Stimulated activated CD8-positive, alpha-beta memory T cell treated with anti-CD3 and anti-CD28 coated beads, Interleukin-7, amount 100 ng/mL, for 48 hours (primary cell): ENCODE measurements at regions not wholly inside any gene's neighbourhood (a gene's known extent, or its start where the extent isn't known, plus 50 kb on each side); places are given as distances from the start of the nearest gene placed in this dataset.

ENCODE experiments used
- DNase-seq, 2 donors: peaks; one replicate each; pipeline ENCODE4 v3.0.0-alpha.2; 2020; ENCODE audit warnings: low read depth in 1 of 2; ENCODE audit errors: extremely low read depth in 1 of 2

DNA sequence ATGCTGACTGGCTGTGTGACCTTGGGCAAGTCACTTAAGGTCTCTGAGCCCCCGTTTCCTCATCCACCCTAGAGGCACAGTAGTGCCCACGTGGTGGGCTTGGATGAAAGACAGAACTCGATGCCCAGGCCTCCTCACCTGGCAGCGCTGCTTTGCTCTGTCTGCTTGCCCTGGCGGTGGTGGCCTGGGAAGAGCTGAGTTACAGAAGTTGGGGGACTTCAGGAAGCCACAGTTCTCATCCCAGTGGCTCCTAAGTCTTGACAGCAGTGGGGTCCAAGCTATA, 171.5 kb upstream of the IER5L start:
- DNase-seq = no peak

DNA sequence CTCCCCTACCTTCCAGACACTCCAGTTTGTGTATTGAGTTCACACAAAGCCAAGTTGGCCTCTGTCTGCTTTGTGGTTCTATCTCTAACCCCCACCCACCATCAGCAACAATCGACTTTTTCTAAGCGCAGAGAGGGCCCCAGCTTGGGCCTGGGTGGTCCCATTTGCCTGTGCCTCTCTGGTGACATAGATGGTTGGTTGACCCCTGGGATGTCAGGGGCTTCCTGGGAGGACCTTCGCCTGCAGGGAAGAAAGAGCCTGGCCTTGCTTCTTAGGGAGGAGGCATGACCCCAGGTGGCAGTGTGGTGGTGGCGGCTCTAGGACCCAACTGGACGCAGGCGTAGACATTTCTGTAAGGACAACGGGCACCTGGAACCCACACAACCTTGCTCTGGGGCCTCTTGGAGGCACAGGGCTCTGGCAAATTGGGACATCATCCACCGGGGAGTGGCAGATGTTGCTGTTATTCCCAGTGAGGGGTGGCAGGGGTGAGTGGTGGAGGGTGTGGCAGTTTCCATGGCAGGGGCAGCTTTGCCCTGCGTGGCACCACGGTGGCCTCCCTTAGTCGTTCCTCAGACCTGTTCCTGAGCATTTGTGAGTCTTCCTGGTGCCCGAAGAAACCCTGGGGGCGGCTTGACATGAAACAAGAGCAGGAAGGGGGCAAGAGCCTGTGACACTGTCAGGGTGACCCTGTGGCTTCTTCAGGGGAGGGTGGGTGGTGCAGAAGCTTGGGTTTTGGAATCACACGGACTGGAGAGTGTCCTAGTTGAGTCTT, 171.0 kb upstream of the IER5L start:
- DNase-seq = no peak

DNA sequence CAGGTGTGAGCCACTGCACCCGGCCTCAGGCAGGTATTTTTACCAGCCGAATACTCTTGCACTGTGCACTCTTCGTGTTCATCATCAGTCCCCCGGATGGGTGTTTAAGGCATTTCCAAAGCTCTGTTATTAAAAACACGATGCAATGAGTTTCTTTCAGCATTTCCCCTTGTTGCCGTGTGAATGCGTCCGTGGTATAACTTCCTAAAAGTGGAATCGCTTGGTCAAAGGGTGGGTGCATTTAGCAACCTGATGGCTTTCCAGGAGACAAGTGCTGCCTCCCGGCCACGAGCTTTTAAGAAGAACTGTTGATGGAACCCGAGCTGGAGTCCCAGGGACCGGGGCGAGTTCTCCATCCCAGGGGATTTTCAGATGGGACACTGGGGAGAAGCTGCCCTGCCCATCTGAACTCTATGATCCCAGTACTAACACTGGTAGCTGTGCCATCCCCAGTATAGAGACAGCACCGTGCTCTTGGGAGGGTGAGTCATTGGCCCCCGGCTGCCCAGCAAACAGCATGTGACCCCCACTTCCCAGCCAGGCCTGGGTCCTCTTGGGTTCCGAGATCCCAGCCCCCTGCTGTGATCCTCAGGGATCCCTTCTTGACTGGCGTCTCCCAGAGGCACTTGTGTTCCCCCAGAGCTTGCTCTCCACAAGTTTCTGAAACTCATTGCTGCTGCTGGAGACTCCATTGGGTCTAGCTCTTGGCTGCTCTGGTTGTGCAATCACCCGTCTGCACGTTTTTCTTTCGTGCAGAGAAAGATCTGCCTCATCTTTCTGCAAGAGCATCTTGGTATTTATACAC, 169.5 kb upstream of the IER5L start:
- DNase-seq = no peak

DNA sequence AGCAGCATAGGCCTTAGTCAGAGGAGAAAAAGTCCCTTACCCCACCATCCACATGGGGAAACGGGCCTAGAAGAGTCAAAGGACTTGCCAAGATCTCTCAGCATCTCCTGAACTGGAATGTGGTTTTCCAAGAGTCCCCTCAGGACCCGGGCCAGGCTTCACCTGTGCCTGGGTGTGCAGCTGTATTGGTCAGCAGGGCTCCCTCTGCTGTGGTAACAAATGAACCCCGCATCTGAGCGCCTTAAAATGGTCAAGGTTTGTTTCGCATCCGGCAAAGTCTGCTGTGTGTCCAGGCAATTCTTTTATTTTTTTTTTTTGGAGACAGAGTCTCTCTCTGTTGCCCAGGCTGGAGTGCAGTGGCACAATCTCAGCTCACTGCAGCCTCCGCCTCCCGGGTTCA, 168.0 kb upstream of the IER5L start:
- no peak for DNase-seq

DNA sequence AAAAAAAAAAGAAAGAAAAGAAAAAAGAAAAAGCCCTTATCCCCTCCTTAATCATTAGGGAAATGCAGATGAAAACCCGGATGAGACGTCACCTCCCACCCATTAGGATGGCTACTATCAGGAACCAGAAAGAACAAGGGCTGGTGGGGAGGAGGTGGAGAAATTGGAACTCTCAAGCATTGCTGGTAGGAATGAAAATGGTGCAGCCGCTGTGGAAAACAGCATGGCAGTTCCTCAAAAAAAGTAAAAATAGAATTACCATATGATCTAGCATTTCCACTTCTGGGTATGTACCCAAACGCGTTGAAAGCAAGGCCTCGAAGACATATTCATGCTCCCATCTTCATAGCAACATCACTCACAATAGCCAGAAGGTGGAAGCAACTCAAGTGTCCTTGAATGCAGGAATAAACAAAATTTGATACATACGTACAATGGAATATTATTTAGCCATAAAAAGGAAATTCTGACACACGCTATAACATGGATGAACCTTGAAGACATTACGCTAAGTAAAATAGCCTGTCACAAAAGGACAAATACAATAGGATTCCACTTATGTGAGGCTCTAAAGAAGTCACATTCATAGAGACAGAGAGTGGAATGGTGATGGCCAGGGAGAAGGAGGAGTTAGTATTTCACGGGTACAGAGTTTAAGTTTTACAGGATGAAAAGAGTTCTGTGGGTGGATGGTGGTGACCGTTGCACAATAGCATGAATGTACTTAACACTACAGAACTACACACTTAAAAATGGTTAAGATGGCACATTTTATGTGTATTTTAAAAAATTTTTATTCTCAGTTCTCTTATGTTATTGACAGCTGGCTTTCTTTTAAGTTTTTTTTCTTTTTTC, 166.8 kb upstream of the IER5L start:
- DNase-seq = no peak

DNA sequence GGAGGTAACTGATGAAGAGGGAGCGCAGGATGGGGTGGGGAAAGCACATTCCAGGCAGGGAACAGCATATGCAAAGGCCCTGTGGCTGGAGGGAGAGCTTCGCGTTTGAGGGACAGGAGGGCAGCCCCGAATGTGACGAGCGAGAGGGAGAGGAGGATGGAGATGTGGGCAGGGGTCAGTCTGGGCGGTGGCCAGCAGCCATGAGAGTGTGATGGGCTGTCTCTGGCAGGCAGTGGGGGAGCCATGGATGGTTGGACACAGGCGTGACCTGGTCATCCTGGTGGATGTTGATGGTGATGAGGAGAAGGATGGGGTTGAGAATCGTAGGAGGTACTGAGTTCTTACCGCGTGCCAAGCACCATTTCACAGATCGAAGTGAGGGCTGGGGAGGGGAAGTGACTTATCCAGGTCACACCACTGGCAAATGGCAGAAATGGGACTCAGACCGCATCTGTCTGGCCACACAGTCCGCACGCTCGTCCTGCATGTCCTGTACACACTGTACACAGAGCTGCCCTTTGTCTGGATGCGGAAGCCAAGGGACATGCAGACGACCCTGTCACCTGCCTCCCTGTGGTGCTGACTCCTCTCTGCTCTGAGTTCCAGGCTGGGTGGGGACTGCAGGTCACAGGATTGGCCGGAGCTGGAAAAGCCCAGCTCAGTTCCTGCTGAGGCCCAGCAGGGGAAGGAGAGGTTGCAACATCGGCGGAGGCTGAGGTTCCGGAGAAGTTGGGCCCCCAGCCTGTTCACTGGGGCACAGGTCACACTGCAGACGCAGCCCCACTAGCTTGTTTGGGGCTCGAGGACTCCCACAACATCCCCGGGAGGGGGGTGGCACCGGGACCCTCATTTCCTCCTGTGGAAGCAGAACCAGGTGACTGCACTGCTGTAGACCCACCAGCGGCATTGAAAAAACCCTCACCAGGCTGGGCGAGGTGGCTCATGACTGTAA, 165.6 kb upstream of the IER5L start:
- DNase-seq = no peak

DNA sequence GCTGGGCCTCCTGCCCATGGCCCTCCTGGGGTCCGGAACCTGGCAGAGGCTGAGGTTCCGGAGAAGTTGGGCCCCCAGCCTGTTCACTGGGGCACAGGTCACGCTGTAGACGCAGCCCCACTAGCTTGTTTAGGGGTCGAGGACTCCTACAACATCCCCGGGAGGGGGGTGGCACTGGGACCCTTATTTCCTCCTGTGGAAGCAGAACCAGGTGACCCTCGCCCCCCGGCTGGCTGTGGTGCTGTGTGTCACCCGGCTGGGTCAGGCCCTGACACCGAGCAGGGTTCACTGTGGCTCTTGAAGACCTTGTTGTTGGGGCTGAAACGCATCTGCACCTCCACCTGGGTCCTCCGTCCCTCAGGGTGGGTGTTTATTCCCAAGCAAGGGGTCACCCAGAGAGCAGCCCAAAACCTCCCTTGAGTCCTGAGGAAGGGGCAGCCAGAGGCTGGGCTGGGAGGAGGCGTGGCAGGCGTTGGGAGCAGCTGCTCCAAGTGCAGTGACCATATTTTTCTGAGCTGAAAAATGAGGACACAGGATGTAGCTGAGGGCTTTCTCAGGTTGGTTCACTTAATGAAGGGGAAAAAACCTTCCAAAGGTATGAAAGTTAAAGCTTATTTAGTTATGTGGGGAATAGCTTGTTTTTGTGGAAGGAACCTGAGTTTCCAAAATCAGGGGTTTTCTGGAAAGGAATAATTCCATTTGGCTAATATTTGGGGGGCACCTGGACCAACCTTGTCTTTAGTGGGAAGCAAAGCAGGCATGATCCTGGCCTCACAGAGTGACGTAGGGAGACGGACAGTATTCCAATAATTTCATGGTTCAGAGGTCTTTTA, 164.7 kb upstream of the IER5L start:
- no peak for DNase-seq

DNA sequence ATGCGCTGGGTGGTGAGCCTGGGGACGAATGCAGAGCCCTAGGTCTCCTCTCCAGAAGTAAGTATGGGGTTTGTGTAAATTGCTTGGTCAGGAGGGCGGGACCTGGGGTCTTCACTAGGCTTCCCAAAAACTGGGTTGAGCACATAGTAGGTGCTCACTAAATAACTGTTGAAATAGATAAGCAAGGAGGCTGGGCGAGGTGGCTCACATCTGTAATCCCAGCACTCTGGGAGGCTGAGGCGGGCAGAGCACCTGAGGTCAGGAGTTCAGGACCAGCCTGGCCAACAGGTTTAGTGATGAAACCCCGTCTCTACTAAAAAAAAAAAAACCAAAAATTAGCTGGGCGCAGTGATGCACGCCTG, 163.9 kb upstream of the IER5L start:
- no peak for DNase-seq

DNA sequence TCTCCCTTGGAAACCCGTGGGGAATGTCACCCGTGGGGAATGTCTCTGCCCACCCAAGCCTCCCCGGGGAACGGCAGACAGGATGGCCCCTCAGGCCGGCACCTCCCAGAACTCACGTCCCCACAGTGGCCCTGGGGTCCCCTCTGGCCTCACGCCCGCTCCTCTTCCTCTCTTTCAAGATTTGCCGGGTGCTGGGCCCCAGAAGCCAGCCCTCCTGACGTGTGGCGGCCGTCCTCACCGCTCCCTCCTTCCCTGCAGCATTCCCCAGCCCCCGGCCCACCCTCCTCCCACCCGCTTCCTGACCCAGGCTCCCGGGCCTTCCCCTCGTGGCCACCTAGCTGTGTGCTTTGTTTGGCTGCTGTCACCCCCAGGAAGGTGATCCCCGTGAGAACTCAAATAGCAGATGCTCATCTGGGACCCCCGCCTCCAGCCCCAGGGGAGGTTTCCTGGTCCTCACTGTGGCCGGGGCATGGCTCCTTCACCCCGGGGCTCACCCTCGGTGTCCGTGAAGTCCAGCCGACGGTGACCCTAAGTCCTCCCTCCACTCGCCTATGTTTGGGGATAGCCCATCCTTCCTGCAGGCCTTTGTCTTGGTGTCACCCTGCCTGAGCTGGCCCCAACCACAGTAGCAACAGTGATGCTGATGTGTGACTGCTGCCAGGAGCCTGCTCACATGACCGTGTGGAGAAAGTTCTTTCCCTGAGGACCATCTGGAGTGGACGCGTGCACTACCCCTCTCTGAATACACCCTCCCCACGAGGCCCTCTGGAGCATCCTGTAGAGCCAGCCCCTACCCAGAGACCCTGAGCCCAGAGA, 163.3 kb upstream of the IER5L start:
- no peak for DNase-seq

DNA sequence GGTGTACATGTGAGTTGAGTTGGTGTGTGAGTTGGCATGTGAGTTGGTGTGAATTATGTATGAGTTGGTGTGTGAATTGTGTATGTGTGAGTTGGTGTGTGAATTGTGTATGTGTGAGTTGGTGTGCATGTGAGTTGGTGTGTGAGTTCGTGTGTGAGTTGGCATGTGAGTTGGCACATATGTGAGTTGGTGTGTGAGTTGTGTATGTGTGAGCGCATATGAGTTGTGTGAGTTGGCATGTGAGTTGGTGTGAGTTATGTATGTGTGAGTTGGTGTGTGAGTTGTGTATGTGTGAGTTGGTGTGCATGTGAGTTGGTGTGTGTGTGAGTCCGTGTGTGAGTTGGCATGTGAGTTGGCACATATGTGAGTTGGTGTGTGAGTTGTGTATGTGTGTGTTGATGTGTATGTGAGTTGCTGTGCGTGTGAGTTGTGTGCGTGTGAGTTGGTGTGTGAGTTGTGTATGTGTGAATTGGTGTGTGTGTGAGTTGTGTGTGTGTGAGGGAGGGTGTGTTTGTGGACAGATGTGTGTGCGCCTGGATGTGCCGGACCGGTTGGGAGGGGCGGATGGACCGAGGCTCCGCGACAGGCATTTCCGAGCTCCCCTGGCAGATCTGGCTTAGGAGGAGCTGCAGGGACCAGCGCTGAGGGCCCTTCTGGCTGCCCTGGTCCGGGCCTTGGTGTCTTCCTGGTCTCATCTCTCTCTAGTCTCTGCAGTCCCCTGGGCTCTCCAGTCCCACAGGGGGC, 162.5 kb upstream of the IER5L start:
- DNase-seq = no peak

DNA sequence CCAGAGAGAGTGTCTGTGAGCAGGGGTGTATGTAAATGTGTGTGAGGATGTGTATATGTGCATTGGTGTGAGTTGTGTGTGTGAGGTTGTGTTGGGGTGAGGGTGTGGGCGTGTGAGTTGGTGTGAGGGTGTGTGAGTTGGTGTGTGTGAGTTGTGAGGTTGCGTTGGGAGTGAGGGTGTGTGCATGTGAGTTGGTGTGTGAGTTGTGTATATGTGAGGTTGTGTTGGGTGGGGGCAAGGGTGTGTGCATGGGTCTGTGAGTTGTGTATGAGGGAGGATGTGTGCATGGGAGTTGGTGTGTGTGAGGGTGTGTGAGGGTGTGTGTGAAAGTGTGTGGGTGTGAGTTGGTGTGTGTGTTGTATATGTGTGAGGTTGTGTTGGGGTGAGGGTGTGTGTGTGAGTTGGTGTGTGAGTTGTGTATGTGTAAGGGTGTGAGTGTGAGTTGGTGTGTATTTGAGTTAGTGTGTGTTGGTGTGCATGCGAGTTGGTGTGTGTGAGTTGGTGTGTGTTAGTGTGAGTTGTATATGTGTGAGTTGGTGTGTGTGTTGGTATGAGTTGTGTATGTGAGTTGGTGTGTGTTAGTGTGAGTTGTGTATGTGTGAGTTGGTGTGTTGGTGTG, 161.6 kb upstream of the IER5L start:
- DNase-seq = no peak

DNA sequence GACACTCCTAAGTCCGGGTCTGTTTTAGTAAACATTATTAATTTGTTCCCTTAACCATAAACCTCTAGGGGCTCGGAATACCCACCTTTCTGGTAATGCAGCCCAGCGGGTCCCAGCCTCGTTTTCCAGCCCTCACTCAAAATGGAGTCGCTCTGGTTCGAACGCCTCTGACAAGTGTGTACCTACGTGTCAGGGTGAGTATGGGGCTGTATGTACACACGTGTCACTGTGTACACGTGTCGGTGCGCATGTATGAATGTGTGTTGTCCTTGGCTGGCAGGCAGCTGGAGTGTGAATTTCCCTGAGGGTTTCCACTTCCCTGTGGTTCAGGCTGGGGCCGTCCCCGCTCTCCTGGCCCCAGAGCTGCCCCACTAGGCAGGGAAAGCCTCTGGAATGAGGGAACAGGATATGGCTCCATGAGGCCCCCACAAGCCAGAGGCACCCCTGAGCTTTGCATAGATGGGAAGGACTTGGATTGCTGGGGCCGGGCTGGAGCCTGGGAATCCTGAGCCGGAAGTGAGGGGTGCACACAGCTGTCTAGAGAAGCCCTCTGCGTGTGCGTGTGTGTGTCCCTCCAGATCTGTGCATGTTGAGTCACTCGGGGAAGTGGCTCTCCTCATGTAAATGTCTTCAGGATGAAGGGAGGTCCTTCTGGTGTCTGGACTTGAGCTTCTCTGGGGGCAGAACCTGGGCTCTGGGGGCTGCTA, 160.8 kb upstream of the IER5L start:
- DNase-seq = no peak

DNA sequence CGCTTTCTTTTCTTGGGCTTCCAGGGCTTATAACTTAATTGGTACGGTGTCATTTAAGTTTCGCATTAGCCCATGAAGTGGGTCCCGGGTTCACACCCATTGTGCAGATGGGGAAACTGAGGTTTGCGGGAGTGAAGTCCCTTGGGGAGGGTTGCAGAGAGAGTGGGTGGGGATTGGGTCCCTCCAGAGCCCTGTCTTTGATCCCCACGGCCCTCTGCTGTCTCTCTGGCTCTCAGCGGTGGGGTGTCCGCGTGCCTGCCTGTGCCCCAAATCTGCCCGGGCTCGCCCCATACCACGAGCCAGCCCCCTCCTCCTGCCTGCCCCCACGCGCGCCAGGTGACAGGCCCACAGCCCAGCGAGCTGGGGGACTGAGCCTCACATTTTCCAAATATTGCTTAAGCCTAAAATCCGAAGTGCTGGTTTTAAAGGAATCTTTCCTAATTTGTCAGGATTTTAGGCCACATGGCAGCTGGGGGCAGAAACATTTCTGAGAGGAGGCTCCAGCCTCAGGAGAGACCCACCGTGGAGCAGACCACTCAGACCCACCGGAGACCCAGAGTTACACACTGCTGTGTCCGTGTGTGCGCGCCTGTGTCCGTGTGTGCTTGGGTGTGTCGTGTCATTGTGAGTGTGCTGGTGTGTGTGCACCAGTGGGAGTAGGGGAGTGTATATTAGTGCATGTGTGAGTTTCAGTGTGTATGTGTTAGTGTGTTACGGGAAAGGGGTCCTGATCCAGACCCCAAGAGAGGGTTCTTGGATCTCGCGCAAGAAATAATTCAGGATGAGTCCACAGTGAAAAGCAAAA, 159.5 kb upstream of the IER5L start:
- DNase-seq = no peak

DNA sequence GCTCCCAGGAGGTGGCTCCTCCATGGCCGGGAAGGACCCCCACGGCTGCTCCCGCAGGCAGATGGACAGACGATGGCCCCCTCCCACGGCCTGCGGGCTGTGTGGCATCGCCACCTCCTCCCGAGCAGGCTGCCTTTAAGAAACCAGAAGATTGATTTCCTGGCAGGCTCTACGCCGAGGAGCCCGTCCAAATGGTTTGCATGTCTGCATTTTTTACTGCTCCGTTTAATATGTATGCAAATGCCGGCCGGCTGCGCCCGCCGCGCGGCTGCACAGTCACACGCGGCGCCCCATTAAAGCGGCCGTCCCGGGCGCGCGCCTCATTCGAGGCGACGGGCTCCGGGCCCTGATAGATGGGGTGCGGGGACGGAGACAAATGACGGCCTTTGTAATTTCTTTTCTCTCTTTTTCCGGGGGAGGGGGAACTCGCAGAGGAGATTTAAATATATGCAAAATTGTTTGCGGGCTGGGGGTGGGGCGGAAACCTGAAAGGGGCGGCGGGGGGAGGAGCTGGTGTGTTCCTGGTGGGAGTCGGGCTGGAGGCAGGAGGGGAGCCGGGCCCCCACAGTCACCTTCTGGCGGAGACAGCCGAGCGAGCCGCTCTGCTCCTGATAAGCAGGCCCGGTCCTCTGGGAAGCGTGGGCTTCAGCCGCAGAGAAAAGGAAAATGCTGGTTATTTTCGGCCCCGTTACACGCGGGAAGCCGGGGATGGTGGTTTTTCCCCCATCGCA, 158.7 kb upstream of the IER5L start:
- DNase-seq = no peak

DNA sequence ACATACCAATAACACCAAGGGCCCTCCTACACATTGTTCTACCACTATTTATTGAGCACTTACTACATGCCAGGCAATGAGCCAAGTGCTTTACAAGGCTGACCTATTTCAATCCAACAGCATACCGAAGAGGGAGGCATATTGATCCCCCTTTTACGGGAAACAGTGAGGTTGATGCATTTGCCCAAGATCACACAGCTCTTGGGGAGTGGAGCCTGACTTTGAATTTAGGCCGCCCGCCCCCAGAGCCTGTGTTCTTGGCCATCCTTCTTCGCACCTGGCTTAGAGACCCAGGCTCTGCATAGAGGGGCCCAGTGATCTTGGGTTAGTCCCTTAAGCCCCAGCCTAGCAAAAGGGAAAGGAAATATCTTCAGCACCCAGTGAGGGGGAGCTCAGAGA, 158.1 kb upstream of the IER5L start:
- DNase-seq = no peak
